ENCODE measurements at regions not wholly inside any gene's neighbourhood (a gene's known extent, or its start where the extent isn't known, plus 50 kb on each side); places are given as distances from the start of the nearest gene placed in this dataset.

- no peak for TF ChIP-seq ZBTB44 (tag by site-specific recombination; IDR thresholded peaks at IDR 0.05)
- no peak for TF ChIP-seq ZNF837 (tag by site-specific recombination; IDR thresholded peaks at IDR 0.05)
- TF ChIP-seq ZNF391 (tag by site-specific recombination; IDR thresholded peaks at IDR 0.05; ENCODE audit: borderline replicate concordance, low read depth), result no peak
- TF ChIP-seq ZNF121 (tag by site-specific recombination; IDR thresholded peaks at IDR 0.05), result no peak
- TF ChIP-seq ZNF555 (tag by site-specific recombination; conservative IDR thresholded peaks at IDR 0.05), result no peak
- TF ChIP-seq ZSCAN30 (tag by site-specific recombination; IDR thresholded peaks at IDR 0.05), result no peak
- no peak for TF ChIP-seq ZNF658 (tag by site-specific recombination; IDR thresholded peaks at IDR 0.05)
- no peak for TF ChIP-seq GLI4 (tag by site-specific recombination; IDR thresholded peaks at IDR 0.05)
- no peak for TF ChIP-seq ZNF830 (tag by site-specific recombination; IDR thresholded peaks at IDR 0.05; ENCODE audit: low read depth)
- TF ChIP-seq ZNF585B (tag by site-specific recombination; IDR thresholded peaks at IDR 0.05), result no peak
- CTCF ChIA-PET, result no interaction called here
Measured at GRCh38 chr2:139600166-139600565, 820.0 kb upstream of the NXPH2 start.

GRCh38 chr2:139585101-139585500, 804.9 kb upstream of the NXPH2 start:
- ChIA-PET CTCF (no interaction called here), POLR2A (no interaction called here)
- Histone ChIP-seq H3K9me3 (ENCODE audit: control insufficient read depth, insufficient read depth, low read depth, low read length) (no peaks in the 10 kb centered on the region), H3K27ac (ENCODE audit: extremely low read depth, low read depth, low read length) (no peak overlapping the region), H3K4me1 (ENCODE audit: control insufficient read depth, insufficient read depth, low read length) (no peaks in the 10 kb centered on the region; the same call in 1 of the 2 replicates), H3K4me3 (ENCODE audit: low read depth, low read length) (no peak overlapping the region), H3K36me3 (ENCODE audit: control insufficient read depth in 2 of 2, insufficient read depth in 1 of 2, low read length in 2 of 2) (no peaks in the 10 kb centered on the region)
- 0 out of 2 replicates have a peak, but pooled peaks have one; percentile 33 for TF ChIP-seq ZNF133 (tag by site-specific recombination; IDR thresholded peaks at IDR 0.05)
- no peak for TF ChIP-seq ZNF148 (tag by site-specific recombination; IDR thresholded peaks at IDR 0.05; ENCODE audit: borderline replicate concordance)

More at GRCh38 chr2:139600166-139600565, 820.0 kb upstream of the NXPH2 start:
- H3K36me3 ChIP-seq (ENCODE audit: control insufficient read depth in 2 of 2, insufficient read depth in 1 of 2, low read length in 2 of 2), result no peaks in the 10 kb centered on the region
- no peak overlapping the region for H3K4me3 ChIP-seq (ENCODE audit: low read depth, low read length)
- H3K4me1 ChIP-seq (ENCODE audit: control insufficient read depth, insufficient read depth, low read length), result no peaks in the 10 kb centered on the region
- no peak overlapping the region for H3K27ac ChIP-seq (ENCODE audit: extremely low read depth, low read depth, low read length)
- POLR2A ChIA-PET, result no interaction called here
- H3K9me3 ChIP-seq (ENCODE audit: control insufficient read depth, insufficient read depth, low read depth, low read length), result no peaks in the 10 kb centered on the region

GRCh38 chr2:139574371-139574770, 794.2 kb upstream of the NXPH2 start:
- TF ChIP-seq ZNF518A (tag by site-specific recombination; conservative IDR thresholded peaks at IDR 0.05; ENCODE audit: low read depth) (no peak), ZNF560 (tag by site-specific recombination; IDR thresholded peaks at IDR 0.05; ENCODE audit: borderline replicate concordance) (no peak)
- no peak overlapping the region for H3K4me3 ChIP-seq (ENCODE audit: low read depth, low read length)
- H3K4me1 ChIP-seq (ENCODE audit: control insufficient read depth, insufficient read depth, low read length), result no peaks in the 10 kb centered on the region
- no peak overlapping the region for H3K27ac ChIP-seq (ENCODE audit: extremely low read depth, low read depth, low read length)
- POLR2A ChIA-PET, result no interaction called here
- CTCF ChIA-PET, result interaction anchor here (0.6 kb wide), 1 partner anchor 49 kb away, joined by 3 read pairs; no protein-coding TSS in a partner anchor
- no peaks in the 10 kb centered on the region for H3K36me3 ChIP-seq (ENCODE audit: control insufficient read depth in 2 of 2, insufficient read depth in 1 of 2, low read length in 2 of 2)
- no peaks in the 10 kb centered on the region for H3K9me3 ChIP-seq (ENCODE audit: control insufficient read depth, insufficient read depth, low read depth, low read length)
